PC-3 (cell line): ENCODE measurements at regions not wholly inside any gene's neighbourhood (a gene's known extent, or its start where the extent isn't known, plus 50 kb on each side); places are given as distances from the start of the nearest gene placed in this dataset.

Experiments
- EZH2 ChIP-seq: fragments of 300-600 bp; sonication (generic); IDR thresholded peaks from one replicate; pipeline ENCODE4 v1.6.1; 2017; ENCODE audit warnings: antibody characterized with exemption, mild to moderate bottlenecking, low read length; ENCODE audit not compliant: unreplicated experiment
- TF ChIP-seq, protein P1 (sequence below): fragments of 300-600 bp; sonication (generic); conservative IDR thresholded peaks from 2 replicates; pipeline ENCODE4 v1.5.1; 2017; ENCODE audit warnings: antibody characterized with exemption, low read depth, mild to moderate bottlenecking, low read length

DNA sequence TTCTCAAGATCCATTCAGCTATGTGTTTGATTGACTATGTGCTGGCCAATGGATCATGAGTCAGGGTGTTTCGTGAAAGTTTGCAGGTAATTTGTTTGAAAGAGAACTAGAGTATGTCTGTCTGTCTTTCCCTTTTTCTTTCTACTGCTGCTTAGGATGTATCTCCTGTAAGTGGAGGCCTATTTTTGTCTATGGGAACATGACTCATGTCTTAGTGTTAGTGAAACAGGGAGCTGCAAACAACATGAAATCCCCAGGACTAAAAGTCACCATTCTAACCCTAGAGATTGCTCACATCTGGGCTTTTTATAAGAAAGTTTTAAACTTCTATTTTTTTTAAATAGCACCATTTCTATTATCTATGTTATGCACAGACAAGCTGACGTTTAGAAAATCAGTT, 333.0 kb downstream of the CCER1 start:
- TF ChIP-seq, protein P1, sequence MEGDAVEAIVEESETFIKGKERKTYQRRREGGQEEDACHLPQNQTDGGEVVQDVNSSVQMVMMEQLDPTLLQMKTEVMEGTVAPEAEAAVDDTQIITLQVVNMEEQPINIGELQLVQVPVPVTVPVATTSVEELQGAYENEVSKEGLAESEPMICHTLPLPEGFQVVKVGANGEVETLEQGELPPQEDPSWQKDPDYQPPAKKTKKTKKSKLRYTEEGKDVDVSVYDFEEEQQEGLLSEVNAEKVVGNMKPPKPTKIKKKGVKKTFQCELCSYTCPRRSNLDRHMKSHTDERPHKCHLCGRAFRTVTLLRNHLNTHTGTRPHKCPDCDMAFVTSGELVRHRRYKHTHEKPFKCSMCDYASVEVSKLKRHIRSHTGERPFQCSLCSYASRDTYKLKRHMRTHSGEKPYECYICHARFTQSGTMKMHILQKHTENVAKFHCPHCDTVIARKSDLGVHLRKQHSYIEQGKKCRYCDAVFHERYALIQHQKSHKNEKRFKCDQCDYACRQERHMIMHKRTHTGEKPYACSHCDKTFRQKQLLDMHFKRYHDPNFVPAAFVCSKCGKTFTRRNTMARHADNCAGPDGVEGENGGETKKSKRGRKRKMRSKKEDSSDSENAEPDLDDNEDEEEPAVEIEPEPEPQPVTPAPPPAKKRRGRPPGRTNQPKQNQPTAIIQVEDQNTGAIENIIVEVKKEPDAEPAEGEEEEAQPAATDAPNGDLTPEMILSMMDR = no peak
- no peak for TF ChIP-seq EZH2
